Gastroesophageal sphincter (tissue), 4 donors: ENCODE measurements at regions not wholly inside any gene's neighbourhood (a gene's known extent, or its start where the extent isn't known, plus 50 kb on each side); places are given as distances from the start of the nearest gene placed in this dataset.

ENCODE experiments used
- ATAC-seq: fragments of 150-250 bp; one replicate; pipeline ENCODE4 v1.9.1; 2016; ENCODE audit warnings: mild to moderate bottlenecking, moderate library complexity
- H3K27ac ChIP-seq, 4 donors: fragments of 200-600 bp; sonication (generic) in 3 of 4; 1 replicate in 3 of 4; 2 replicates in 1 of 4; pipeline ENCODE4 v1.5.1; 2016 to 2019
- H3K27me3 ChIP-seq: fragments of 200-600 bp; sonication (generic); one replicate; pipeline ENCODE4 v1.5.1; 2019
- H3K36me3 ChIP-seq, 2 donors: fragments of 200-600 bp; sonication (generic); one replicate each; pipeline ENCODE4 v1.5.1; 2019; ENCODE audit warnings: control low read depth in 1 of 2
- H3K4me1 ChIP-seq, 3 donors: fragments of 200-600 bp; sonication (generic); 1 replicate in 2 of 3; 2 replicates in 1 of 3; pipeline ENCODE4 v1.5.1; 2016 to 2019; ENCODE audit warnings: control low read depth in 2 of 3
- H3K4me3 ChIP-seq, 2 donors: fragments of 200-600 bp; sonication (generic); one replicate each; pipeline ENCODE4 v1.5.1; 2019; ENCODE audit warnings: mild to moderate bottlenecking in 1 of 2, moderate library complexity in 1 of 2
- H3K9me3 ChIP-seq, 3 donors: fragments of 200-600 bp; sonication (generic); one replicate each; pipeline ENCODE4 v1.5.1; 2017 to 2019; ENCODE audit warnings: control low read depth in 2 of 3
- CTCF ChIP-seq, 4 experiments: fragments of 200-600 bp in 2 of 4; fragments of 450-650 bp in 2 of 4; sonication (generic) in 1 of 4; IDR thresholded peaks; one replicate each; pipeline ENCODE4 v1.5.1; 2017 to 2019; ENCODE audit warnings: antibody characterized with exemption in 4 of 4, mild to moderate bottlenecking in 2 of 4, moderate library complexity in 2 of 4
- EP300 ChIP-seq: sonication (generic); formaldehyde crosslinking; IDR thresholded peaks from one replicate; pipeline ENCODE4 v1.6.1; 2017; ENCODE audit warnings: antibody characterized with exemption, mild to moderate bottlenecking
- POLR2A ChIP-seq, 2 donors: fragments of 450-650 bp; IDR thresholded peaks; one replicate each; pipeline ENCODE4 v1.6.1; 2017; ENCODE audit warnings: antibody characterized with exemption in 2 of 2, mild to moderate bottlenecking in 2 of 2, moderate library complexity in 1 of 2
- POLR2AphosphoS5 ChIP-seq: sonication (generic); formaldehyde crosslinking; IDR thresholded peaks from one replicate; pipeline ENCODE4 v1.6.1; 2017; ENCODE audit warnings: antibody characterized with exemption
- WGBS, 2 donors: methylation state at CpG; one replicate each; pipeline ENCODE4 v1.1.5; 2018; ENCODE audit warnings: low coverage in 1 of 2; 5-methylcytosine and 5-hydroxymethylcytosine counted together

- ATAC-seq: no peak
- no peaks in the 10 kb centered on the region for H3K27me3 ChIP-seq
- no peak overlapping the region for H3K4me3 ChIP-seq
- H3K4me1 ChIP-seq: no peaks in the 10 kb centered on the region
- 33 to 67% methylated on average over 1 of the region's 1 CpG for WGBS, 2 donors
- H3K36me3 ChIP-seq: no peaks in the 10 kb centered on the region
- no peak overlapping the region for H3K27ac ChIP-seq
- no peak for TF ChIP-seq POLR2AphosphoS5
- TF ChIP-seq POLR2A (IDR thresholded peaks at IDR 0.05): no peak
- TF ChIP-seq CTCF (IDR thresholded peaks at IDR 0.05): no peak
- TF ChIP-seq EP300: no peak
- no peaks in the 10 kb centered on the region for H3K9me3 ChIP-seq
Observed at GRCh38 chr9:109624896-109625295, 126.8 kb upstream of the PTPN3 start.

GRCh38 chr9:109627042-109627441, 128.9 kb upstream of the PTPN3 start:
- 70 to 80% methylated on average over 2 to 4 of the region's 4 CpGs for WGBS, 2 donors
- no peak overlapping the region for H3K4me3 ChIP-seq
- H3K27me3 ChIP-seq: no peaks in the 10 kb centered on the region
- H3K27ac ChIP-seq: no peak overlapping the region
- ATAC-seq: no peak
- H3K9me3 ChIP-seq: no peaks in the 10 kb centered on the region
- no peaks in the 10 kb centered on the region for H3K36me3 ChIP-seq
- no peak for TF ChIP-seq CTCF (IDR thresholded peaks at IDR 0.05)
- TF ChIP-seq POLR2A (IDR thresholded peaks at IDR 0.05): no peak
- no peak for TF ChIP-seq EP300
- no peak for TF ChIP-seq POLR2AphosphoS5
- no peaks in the 10 kb centered on the region for H3K4me1 ChIP-seq

GRCh38 chr9:109629615-109630014, 131.5 kb upstream of the PTPN3 start:
- H3K4me3 ChIP-seq: no peak overlapping the region
- H3K27ac ChIP-seq: no peak overlapping the region
- no peaks in the 10 kb centered on the region for H3K27me3 ChIP-seq
- WGBS, 2 donors: 63 to 89% methylated on average over 1 of the region's 1 CpG
- H3K4me1 ChIP-seq: no peaks in the 10 kb centered on the region
- TF ChIP-seq EP300: no peak
- TF ChIP-seq POLR2A (IDR thresholded peaks at IDR 0.05): no peak
- no peak for TF ChIP-seq CTCF (IDR thresholded peaks at IDR 0.05)
- no peak for TF ChIP-seq POLR2AphosphoS5
- H3K9me3 ChIP-seq: no peaks in the 10 kb centered on the region
- ATAC-seq: no peak
- H3K36me3 ChIP-seq: no peaks in the 10 kb centered on the region

GRCh38 chr9:109632817-109633216, 134.7 kb upstream of the PTPN3 start:
- peaks cover 4% of the 10 kb centered on the region for H3K27me3 ChIP-seq
- ATAC-seq: no peak
- H3K27ac ChIP-seq: no peak overlapping the region
- no peaks in the 10 kb centered on the region for H3K9me3 ChIP-seq
- 60 to 76% methylated on average over 2 of the region's 2 CpGs for WGBS, 2 donors
- H3K36me3 ChIP-seq: no peaks in the 10 kb centered on the region
- no peak for TF ChIP-seq POLR2A (IDR thresholded peaks at IDR 0.05)
- no peak for TF ChIP-seq EP300
- TF ChIP-seq CTCF (IDR thresholded peaks at IDR 0.05): no peak
- TF ChIP-seq POLR2AphosphoS5: no peak
- no peak overlapping the region for H3K4me3 ChIP-seq
- H3K4me1 ChIP-seq: no peaks in the 10 kb centered on the region

- TF ChIP-seq EP300 (no peak), CTCF (IDR thresholded peaks at IDR 0.05) (no peak), POLR2A (IDR thresholded peaks at IDR 0.05) (no peak), POLR2AphosphoS5 (no peak)
- WGBS, 2 donors: 15 to 22% methylated on average over 10 to 11 of the region's 43 CpGs
- Histone ChIP-seq H3K27ac (no peak overlapping the region), H3K9me3 (peaks cover 0 to 11% (median 0%) of the 10 kb centered on the region in 3 donors), H3K4me1 (peaks cover 0 to 20% (median 8%) of the 10 kb centered on the region in 3 donors), H3K27me3 (peaks cover 69% of the 10 kb centered on the region), H3K36me3 (no peaks in the 10 kb centered on the region), H3K4me3 (peak overlapping the region in 1 of 2 donors; percentile 48)
- ATAC-seq: peak; percentile 25
Observed at GRCh38 chr9:109639674-109640579, 140.1 kb upstream of the PALM2AKAP2 start.
